NCI-H187 (cell line): ENCODE measurements at regions not wholly inside any gene's neighbourhood (a gene's known extent, or its start where the extent isn't known, plus 50 kb on each side); places are given as distances from the start of the nearest gene placed in this dataset.

ENCODE experiments used
- DNase-seq, 2 experiments: peaks; one replicate each; lab custom pipeline; 2025; lab: John Stamatoyannopoulos, UW

- no peak for DNase-seq
These were observed 702.3 kb downstream of the TRIML1 start for GRCh38 chr4:188841523-188841922.

- DNase-seq = no peak
These were observed 715.2 kb downstream of the TRIML1 start for GRCh38 chr4:188854436-188854835.

GRCh38 chr4:188858696-188859095 is 719.5 kb downstream of the TRIML1 start:
- DNase-seq = no peak

GRCh38 chr4:188864741-188865140 is 725.5 kb downstream of the TRIML1 start:
- DNase-seq = no peak

GRCh38 chr4:188867796-188868195 is 728.6 kb downstream of the TRIML1 start:
- DNase-seq = no peak

GRCh38 chr4:188869581-188869980 is 730.3 kb downstream of the TRIML1 start:
- DNase-seq = no peak

GRCh38 chr4:188872809-188873208 is 733.6 kb downstream of the TRIML1 start:
- DNase-seq = no peak

- no peak for DNase-seq
These were observed 737.6 kb downstream of the TRIML1 start for GRCh38 chr4:188876881-188877280.

GRCh38 chr4:188879598-188879997 is 740.4 kb downstream of the TRIML1 start:
- DNase-seq = no peak

- no peak for DNase-seq
These were observed 748.7 kb downstream of the TRIML1 start for GRCh38 chr4:188887905-188888304.

GRCh38 chr4:188892837-188893236 is 753.6 kb downstream of the TRIML1 start:
- no peak for DNase-seq

- DNase-seq = no peak
These were observed 764.7 kb downstream of the TRIML1 start for GRCh38 chr4:188903986-188904385.

GRCh38 chr4:188904617-188905016 is 765.4 kb downstream of the TRIML1 start:
- no peak for DNase-seq

- DNase-seq = no peak
These were observed 766.0 kb downstream of the TRIML1 start for GRCh38 chr4:188905248-188905647.

GRCh38 chr4:188911199-188911598 is 772.0 kb downstream of the TRIML1 start:
- DNase-seq = no peak

GRCh38 chr4:188911707-188912106 is 772.5 kb downstream of the TRIML1 start:
- no peak for DNase-seq

- DNase-seq = no peak
These were observed 775.9 kb downstream of the TRIML1 start for GRCh38 chr4:188915175-188915574.

- DNase-seq = no peak
These were observed 779.5 kb downstream of the TRIML1 start for GRCh38 chr4:188918787-188919186.

- no peak for DNase-seq
These were observed 791.6 kb downstream of the TRIML1 start for GRCh38 chr4:188930822-188931221.

- no peak for DNase-seq
These were observed 795.2 kb downstream of the TRIML1 start for GRCh38 chr4:188934320-188934962.

- no peak for DNase-seq
These were observed 802.4 kb downstream of the TRIML1 start for GRCh38 chr4:188941524-188942119.

- no peak for DNase-seq
These were observed 803.4 kb downstream of the TRIML1 start for GRCh38 chr4:188942606-188943005.

- DNase-seq = no peak
These were observed 810.4 kb downstream of the TRIML1 start for GRCh38 chr4:188949596-188949995.

- DNase-seq = no peak
These were observed 815.8 kb downstream of the TRIML1 start for GRCh38 chr4:188955066-188955465.
